ENCODE measurements at regions not wholly inside any gene's neighbourhood (a gene's known extent, or its start where the extent isn't known, plus 50 kb on each side); places are given as distances from the start of the nearest gene placed in this dataset.
"Not testable (repeated sequence)": the region's sequence is repeated elsewhere in the genome, so short reads cannot be mapped to it uniquely, and the experiment has no call there.

GRCh38 chrY:11156100-11156499 is 1544.9 kb upstream of the USP9Y start:
- not testable (repeated sequence) for DNase-seq

GRCh38 chrY:11156846-11157245 is 1544.2 kb upstream of the USP9Y start:
- not testable (repeated sequence) for DNase-seq; H3K27me3 Mint-ChIP-seq (ENCODE audit: insufficient read depth); H3K36me3 Mint-ChIP-seq (ENCODE audit: low read depth); H3K4me1 ChIP-seq (ENCODE audit: control insufficient read depth, insufficient read depth, low read length); H3K9ac ChIP-seq (ENCODE audit: extremely low read depth, low read length, poor library complexity, severe bottlenecking); H3K36me3 ChIP-seq (ENCODE audit: control insufficient read depth, insufficient read depth, low read length); H3K4me3 ChIP-seq (ENCODE audit: low read length); H3K27me3 ChIP-seq (ENCODE audit: control insufficient read depth, insufficient read depth, low read length, poor library complexity, severe bottlenecking); H3K9me3 ChIP-seq (ENCODE audit: control insufficient read depth, low read length); H3K9me3 Mint-ChIP-seq; H3K27ac Mint-ChIP-seq; H3K27ac ChIP-seq (ENCODE audit: low read depth, low read length); H3K4me1 Mint-ChIP-seq; H3K4me3 Mint-ChIP-seq
- WGBS, 2 experiments (ENCODE audit: insufficient coverage in 1 of 2, insufficient read length in 1 of 2): 87 to 100% methylated on average over 1 to 10 of the region's 11 CpGs

More at GRCh38 chrY:11156100-11156499, 1544.9 kb upstream of the USP9Y start:
- H3K4me3 ChIP-seq (ENCODE audit: low read length); H3K27ac ChIP-seq (ENCODE audit: low read depth, low read length); H3K27ac Mint-ChIP-seq; H3K9ac ChIP-seq (ENCODE audit: extremely low read depth, low read length, poor library complexity, severe bottlenecking); H3K4me1 ChIP-seq (ENCODE audit: control insufficient read depth, insufficient read depth, low read length); H3K4me1 Mint-ChIP-seq; H3K27me3 Mint-ChIP-seq (ENCODE audit: insufficient read depth); H3K36me3 Mint-ChIP-seq (ENCODE audit: low read depth); H3K9me3 Mint-ChIP-seq; H3K9me3 ChIP-seq (ENCODE audit: control insufficient read depth, low read length); H3K4me3 Mint-ChIP-seq; H3K36me3 ChIP-seq (ENCODE audit: control insufficient read depth, insufficient read depth, low read length); H3K27me3 ChIP-seq (ENCODE audit: control insufficient read depth, insufficient read depth, low read length, poor library complexity, severe bottlenecking): not testable (repeated sequence)
- WGBS, 2 experiments (ENCODE audit: insufficient coverage in 1 of 2, insufficient read length in 1 of 2): 88% methylated on average over 10 of the region's 21 CpGs; no CpG with 5 or more reads in 1 of the 2 experiments

DNA sequence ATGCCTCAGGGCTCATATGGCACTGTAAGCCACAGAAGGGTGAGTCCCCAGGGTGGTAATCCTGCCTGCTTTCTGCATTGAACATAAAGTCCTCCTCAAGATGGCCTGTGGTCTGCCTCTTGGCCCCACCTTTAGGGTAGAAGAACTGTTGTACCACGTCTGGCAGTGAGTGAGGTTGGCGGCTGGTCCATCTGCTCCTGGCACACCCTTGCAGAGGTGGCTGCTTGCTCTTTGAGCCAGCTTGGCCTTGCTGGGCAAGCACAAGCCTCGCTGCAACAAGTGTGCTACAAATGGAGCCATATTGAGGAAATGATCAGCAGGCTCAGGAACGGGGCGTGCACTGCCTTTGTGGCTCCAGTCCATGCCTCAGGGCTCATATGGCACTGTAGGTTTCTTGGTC is 1524.0 kb upstream of the USP9Y start:
- not testable (repeated sequence) for H3K9me3 ChIP-seq (ENCODE audit: control insufficient read depth, low read length); H3K27ac ChIP-seq (ENCODE audit: low read depth, low read length); H3K36me3 Mint-ChIP-seq (ENCODE audit: low read depth); H3K9me3 Mint-ChIP-seq; H3K9ac ChIP-seq (ENCODE audit: extremely low read depth, low read length, poor library complexity, severe bottlenecking); H3K27me3 Mint-ChIP-seq (ENCODE audit: insufficient read depth); H3K27ac Mint-ChIP-seq; H3K4me1 ChIP-seq (ENCODE audit: control insufficient read depth, insufficient read depth, low read length); H3K4me3 Mint-ChIP-seq; H3K36me3 ChIP-seq (ENCODE audit: control insufficient read depth, insufficient read depth, low read length); DNase-seq; H3K4me3 ChIP-seq (ENCODE audit: low read length); H3K4me1 Mint-ChIP-seq; H3K27me3 ChIP-seq (ENCODE audit: control insufficient read depth, insufficient read depth, low read length, poor library complexity, severe bottlenecking)
- WGBS, 2 experiments (ENCODE audit: insufficient coverage in 1 of 2, insufficient read length in 1 of 2): 70% methylated on average over 5 of the region's 5 CpGs; no CpG with 5 or more reads in 1 of the 2 experiments

DNA sequence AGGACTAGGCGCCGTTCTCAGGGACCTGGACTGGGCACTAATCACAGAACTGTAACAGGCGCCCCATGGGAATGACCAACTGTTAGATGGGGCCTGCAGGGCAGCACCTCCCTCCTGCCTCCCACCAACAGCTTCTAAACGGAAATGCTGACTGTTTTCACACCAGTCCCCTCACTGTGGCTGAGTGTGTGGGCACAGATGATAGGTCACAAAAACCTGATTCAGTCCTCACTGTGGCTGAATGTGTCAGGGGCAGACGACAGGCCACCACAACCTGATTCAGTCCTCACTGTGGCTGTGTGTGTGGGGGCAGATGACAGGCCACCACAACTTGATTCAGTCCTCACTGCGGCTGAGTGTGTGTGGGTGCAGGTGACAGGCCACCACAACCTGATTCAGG is 1499.9 kb upstream of the USP9Y start:
- H3K9me3 Mint-ChIP-seq; H3K27ac Mint-ChIP-seq; H3K27ac ChIP-seq (ENCODE audit: low read depth, low read length); H3K36me3 ChIP-seq (ENCODE audit: control insufficient read depth, insufficient read depth, low read length); H3K9ac ChIP-seq (ENCODE audit: extremely low read depth, low read length, poor library complexity, severe bottlenecking); DNase-seq; H3K36me3 Mint-ChIP-seq (ENCODE audit: low read depth); H3K4me1 ChIP-seq (ENCODE audit: control insufficient read depth, insufficient read depth, low read length); H3K27me3 ChIP-seq (ENCODE audit: control insufficient read depth, insufficient read depth, low read length, poor library complexity, severe bottlenecking); H3K4me3 ChIP-seq (ENCODE audit: low read length); H3K4me3 Mint-ChIP-seq; H3K4me1 Mint-ChIP-seq; H3K27me3 Mint-ChIP-seq (ENCODE audit: insufficient read depth); H3K9me3 ChIP-seq (ENCODE audit: control insufficient read depth, low read length): not testable (repeated sequence)
- 60 to 77% methylated on average over 2 to 3 of the region's 6 CpGs for WGBS, 2 experiments (ENCODE audit: insufficient coverage in 1 of 2, insufficient read length in 1 of 2)

GRCh38 chrY:11214851-11215250 is 1486.2 kb upstream of the USP9Y start:
- not testable (repeated sequence) for H3K27ac ChIP-seq (ENCODE audit: low read depth, low read length); H3K9me3 ChIP-seq (ENCODE audit: control insufficient read depth, low read length); H3K36me3 Mint-ChIP-seq (ENCODE audit: low read depth); H3K4me1 ChIP-seq (ENCODE audit: control insufficient read depth, insufficient read depth, low read length); H3K4me1 Mint-ChIP-seq; H3K4me3 Mint-ChIP-seq; H3K36me3 ChIP-seq (ENCODE audit: control insufficient read depth, insufficient read depth, low read length); H3K27me3 ChIP-seq (ENCODE audit: control insufficient read depth, insufficient read depth, low read length, poor library complexity, severe bottlenecking); H3K9ac ChIP-seq (ENCODE audit: extremely low read depth, low read length, poor library complexity, severe bottlenecking); H3K9me3 Mint-ChIP-seq; H3K27me3 Mint-ChIP-seq (ENCODE audit: insufficient read depth); DNase-seq; H3K27ac Mint-ChIP-seq; H3K4me3 ChIP-seq (ENCODE audit: low read length)
- 87% methylated on average over 17 of the region's 20 CpGs; no CpG with 5 or more reads in 1 of the 2 experiments for WGBS, 2 experiments (ENCODE audit: insufficient coverage in 1 of 2, insufficient read length in 1 of 2)

All from endodermal cell (in vitro differentiated cells).